Gastroesophageal sphincter (tissue), 3 donors: ENCODE measurements at regions not wholly inside any gene's neighbourhood (a gene's known extent, or its start where the extent isn't known, plus 50 kb on each side); places are given as distances from the start of the nearest gene placed in this dataset.

Experiments used
- CTCF ChIP-seq, 4 experiments: fragments of 200-600 bp in 2 of 4; fragments of 450-650 bp in 2 of 4; sonication (generic) in 1 of 4; IDR thresholded peaks; one replicate each; pipeline ENCODE4 v1.5.1; 2017 to 2019; ENCODE audit warnings: antibody characterized with exemption in 4 of 4, mild to moderate bottlenecking in 2 of 4, moderate library complexity in 2 of 4
- EP300 ChIP-seq: sonication (generic); formaldehyde crosslinking; IDR thresholded peaks from one replicate; pipeline ENCODE4 v1.6.1; 2017; ENCODE audit warnings: antibody characterized with exemption, mild to moderate bottlenecking
- POLR2AphosphoS5 ChIP-seq: sonication (generic); formaldehyde crosslinking; IDR thresholded peaks from one replicate; pipeline ENCODE4 v1.6.1; 2017; ENCODE audit warnings: antibody characterized with exemption

- TF ChIP-seq EP300 (no peak), CTCF (IDR thresholded peaks at IDR 0.05) (no peak), POLR2AphosphoS5 (no peak)
These were observed 77.9 kb upstream of the RAB27B start for GRCh38 chr18:54750350-54750749.
